ENCODE measurements at regions not wholly inside any gene's neighbourhood (a gene's known extent, or its start where the extent isn't known, plus 50 kb on each side); places are given as distances from the start of the nearest gene placed in this dataset.
A peak's percentile ranks its signal among the peaks of the same experiment; 100 is the strongest.

DNA sequence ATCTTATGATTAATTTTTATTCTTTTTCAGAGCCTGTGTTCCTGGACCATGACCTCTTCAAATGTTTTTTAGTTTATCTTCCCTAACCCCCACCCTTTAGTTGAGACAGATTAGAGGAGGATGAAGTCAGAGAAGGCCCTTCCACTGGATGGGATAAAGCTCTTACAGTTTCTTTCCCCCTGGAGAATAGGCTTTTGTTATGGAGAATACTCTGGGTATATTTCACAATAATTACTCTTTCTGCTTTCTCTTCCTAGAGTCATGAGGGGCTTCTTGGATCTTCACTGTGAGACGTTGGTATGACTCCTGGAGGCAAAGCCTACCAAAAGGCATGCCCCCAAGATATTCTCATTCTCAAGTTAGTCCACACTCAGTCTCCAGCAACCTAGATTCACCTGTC lies 144.4 kb upstream of the THRB start:
- no peak for DNase-seq (ENCODE audit: low read depth, low spot score)
- in situ Hi-C loops (cut with HindIII; ENCODE audit: low sequenced_read_pairs): no loop called here
- H3K4me3 ChIP-seq (ENCODE audit: low read depth, low read length): no peak overlapping the region
- TF ChIP-seq, protein P1, sequence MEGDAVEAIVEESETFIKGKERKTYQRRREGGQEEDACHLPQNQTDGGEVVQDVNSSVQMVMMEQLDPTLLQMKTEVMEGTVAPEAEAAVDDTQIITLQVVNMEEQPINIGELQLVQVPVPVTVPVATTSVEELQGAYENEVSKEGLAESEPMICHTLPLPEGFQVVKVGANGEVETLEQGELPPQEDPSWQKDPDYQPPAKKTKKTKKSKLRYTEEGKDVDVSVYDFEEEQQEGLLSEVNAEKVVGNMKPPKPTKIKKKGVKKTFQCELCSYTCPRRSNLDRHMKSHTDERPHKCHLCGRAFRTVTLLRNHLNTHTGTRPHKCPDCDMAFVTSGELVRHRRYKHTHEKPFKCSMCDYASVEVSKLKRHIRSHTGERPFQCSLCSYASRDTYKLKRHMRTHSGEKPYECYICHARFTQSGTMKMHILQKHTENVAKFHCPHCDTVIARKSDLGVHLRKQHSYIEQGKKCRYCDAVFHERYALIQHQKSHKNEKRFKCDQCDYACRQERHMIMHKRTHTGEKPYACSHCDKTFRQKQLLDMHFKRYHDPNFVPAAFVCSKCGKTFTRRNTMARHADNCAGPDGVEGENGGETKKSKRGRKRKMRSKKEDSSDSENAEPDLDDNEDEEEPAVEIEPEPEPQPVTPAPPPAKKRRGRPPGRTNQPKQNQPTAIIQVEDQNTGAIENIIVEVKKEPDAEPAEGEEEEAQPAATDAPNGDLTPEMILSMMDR (IDR thresholded peaks at IDR 0.05; ENCODE audit: low read depth, low read length): no peak

DNA sequence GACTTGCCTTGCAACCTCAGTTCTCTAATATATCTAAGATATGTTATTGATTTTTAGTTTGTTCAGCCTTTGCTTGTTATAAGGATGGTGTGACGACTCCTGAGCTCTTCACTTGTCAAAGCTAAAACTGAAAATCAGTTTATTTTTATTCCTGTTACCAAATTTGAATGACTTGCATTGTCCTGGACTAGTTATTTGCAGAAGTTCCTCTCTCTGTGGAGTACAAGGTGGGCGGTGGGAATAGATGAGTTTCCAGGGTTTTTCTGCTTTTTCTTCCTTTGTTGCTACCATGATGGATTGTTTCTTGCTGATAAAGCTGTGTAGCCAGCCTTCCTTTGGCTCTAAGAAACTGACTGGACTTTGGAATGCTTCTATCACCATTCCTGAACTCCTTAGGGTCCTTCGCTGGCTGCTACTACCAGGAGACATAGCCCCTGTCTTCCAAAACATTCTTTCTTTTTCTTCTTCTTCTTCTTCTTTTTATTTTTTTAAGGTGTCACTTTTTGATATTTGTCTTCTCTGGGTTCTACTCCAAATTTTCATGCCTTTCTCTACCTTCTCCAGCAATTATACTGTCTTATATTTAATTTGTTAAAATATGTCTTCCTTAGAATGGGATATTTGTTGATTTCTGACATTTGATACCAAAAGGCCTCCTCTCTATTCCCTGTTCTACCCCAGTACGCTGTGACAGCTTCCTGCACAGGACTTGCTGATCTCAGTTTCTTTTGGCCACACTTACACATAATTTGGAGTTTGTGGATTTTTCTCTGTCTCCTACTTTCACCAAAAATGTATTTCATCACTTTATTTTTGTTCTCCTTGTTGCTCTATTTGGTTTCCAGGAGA lies 145.1 kb upstream of the THRB start:
- in situ Hi-C loops (cut with HindIII; ENCODE audit: low sequenced_read_pairs): no loop called here
- no peak for DNase-seq (ENCODE audit: low read depth, low spot score)
- TF ChIP-seq, protein P1 (IDR thresholded peaks at IDR 0.05; ENCODE audit: low read depth, low read length): no peak
- no peak overlapping the region for H3K4me3 ChIP-seq (ENCODE audit: low read depth, low read length)

DNA sequence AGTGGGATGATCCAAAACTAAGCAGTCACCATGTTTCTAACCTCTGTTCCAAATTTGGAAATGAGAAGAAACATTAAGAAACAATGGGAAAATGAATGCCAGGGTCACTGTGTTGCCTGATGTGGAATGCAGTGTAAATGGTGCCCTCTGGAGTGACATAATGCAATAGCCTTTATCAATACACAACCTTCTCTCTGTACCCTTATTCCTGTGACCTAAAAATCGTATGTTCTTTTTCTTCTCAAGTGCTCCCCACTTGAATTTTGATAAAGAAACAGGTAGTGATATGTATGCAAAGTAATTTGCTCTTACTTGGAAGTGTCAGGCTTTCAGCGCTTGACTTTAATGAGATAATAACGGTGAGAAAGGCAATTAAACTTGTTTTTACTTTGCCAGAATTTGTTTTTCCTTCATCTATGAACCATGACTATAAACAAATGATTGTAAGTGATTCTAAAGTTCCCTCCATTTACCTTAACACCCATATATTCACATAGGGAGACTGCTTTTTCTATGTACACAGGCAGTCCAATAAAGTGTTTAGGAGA lies 145.8 kb upstream of the THRB start:
- peak; percentile 18 for DNase-seq (ENCODE audit: low read depth, low spot score)
- TF ChIP-seq, protein P1 (IDR thresholded peaks at IDR 0.05; ENCODE audit: low read depth, low read length): peak; percentile 48
- H3K4me3 ChIP-seq (ENCODE audit: low read depth, low read length): no peak overlapping the region
- in situ Hi-C loops (cut with HindIII; ENCODE audit: low sequenced_read_pairs): no loop called here

DNA sequence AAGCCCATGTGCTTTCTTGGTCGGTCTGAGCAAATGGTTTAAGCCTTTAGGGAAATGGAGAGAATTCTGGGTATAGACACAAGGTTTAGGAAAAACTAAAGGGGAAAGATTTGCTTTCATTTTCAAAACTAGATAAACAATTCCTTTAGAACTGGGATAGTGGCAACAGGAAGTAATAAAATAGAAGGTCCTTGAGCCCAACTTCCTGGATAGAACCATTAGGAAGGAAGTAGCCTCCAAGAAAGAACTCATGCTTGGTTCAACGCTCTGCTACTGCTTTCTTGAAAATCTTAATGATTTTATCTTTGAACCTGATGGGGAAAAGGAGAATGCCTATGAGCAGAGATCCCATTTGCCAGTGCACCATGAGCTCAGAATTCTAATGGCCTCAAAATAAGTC lies 147.0 kb upstream of the THRB start:
- TF ChIP-seq, protein P1 (IDR thresholded peaks at IDR 0.05; ENCODE audit: low read depth, low read length): no peak
- in situ Hi-C loops (cut with HindIII; ENCODE audit: low sequenced_read_pairs): no loop called here
- DNase-seq (ENCODE audit: low read depth, low spot score): no peak
- no peak overlapping the region for H3K4me3 ChIP-seq (ENCODE audit: low read depth, low read length)

DNA sequence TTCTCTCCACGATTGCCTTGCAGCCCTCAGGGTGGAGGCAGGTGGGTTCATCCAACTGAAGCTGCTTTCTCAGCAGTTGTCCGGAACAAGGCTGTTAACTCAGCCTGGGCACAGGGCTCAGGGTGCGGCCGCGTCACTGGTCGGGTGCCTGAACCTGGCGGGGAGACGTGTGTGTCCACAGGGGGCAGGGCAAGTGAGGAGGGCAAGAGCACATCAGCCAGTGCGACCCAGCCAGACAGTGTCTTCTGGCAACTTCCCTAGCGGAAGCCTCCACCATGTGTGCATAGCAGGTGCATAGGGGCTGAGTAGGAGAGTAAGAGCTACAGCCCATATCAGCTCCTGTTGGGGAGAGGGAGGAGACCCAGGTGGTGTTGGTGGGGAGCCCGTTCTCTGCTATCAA lies 150.4 kb upstream of the THRB start:
- in situ Hi-C loops (cut with HindIII; ENCODE audit: low sequenced_read_pairs): no loop called here
- H3K4me3 ChIP-seq (ENCODE audit: low read depth, low read length): no peak overlapping the region
- no peak for DNase-seq (ENCODE audit: low read depth, low spot score)
- TF ChIP-seq, protein P1 (IDR thresholded peaks at IDR 0.05; ENCODE audit: low read depth, low read length): no peak

DNA sequence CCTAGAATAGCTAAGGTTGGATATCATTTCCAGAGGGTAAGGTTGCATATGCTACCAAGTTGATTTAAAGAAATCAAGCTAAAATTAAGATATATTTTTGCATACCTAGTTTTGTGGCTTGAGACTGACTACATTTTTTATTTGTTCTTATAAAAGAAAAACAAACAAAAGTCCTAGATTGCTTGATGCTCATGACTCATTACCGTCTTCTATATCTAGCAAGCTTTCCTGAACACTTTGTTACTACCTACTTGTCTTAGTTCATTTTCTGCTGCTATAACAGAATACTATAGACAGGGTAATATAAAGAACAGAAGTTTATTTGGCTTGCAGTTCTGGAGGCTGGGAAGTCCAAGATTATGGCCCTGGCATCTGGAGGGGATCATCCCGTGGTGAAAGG lies 152.1 kb upstream of the THRB start:
- DNase-seq (ENCODE audit: low read depth, low spot score): no peak
- in situ Hi-C loops (cut with HindIII; ENCODE audit: low sequenced_read_pairs): no loop called here
- no peak overlapping the region for H3K4me3 ChIP-seq (ENCODE audit: low read depth, low read length)
- TF ChIP-seq, protein P1 (IDR thresholded peaks at IDR 0.05; ENCODE audit: low read depth, low read length): no peak

All from astrocyte of the spinal cord (primary cell).